Neural crest cell (in vitro differentiated cells): ENCODE measurements at regions not wholly inside any gene's neighbourhood (a gene's known extent, or its start where the extent isn't known, plus 50 kb on each side); places are given as distances from the start of the nearest gene placed in this dataset.

ENCODE experiments used
- DNase-seq: peaks from one replicate; pipeline ENCODE4 v3.0.0; 2021; ENCODE audit warnings: low read depth, mixed read lengths, low spot score
- H3K27ac Mint-ChIP-seq: one replicate; pipeline ENCODE4 v1.8.0; 2021; ENCODE audit warnings: mild to moderate bottlenecking, mixed read lengths; ENCODE audit not compliant: unreplicated experiment
- H3K27me3 Mint-ChIP-seq: 2 replicates; pipeline ENCODE4 v1.8.0; 2021; ENCODE audit warnings: low read depth, mild to moderate bottlenecking, mixed read lengths
- H3K36me3 Mint-ChIP-seq: 2 replicates; pipeline ENCODE4 v1.8.0; 2021; ENCODE audit warnings: low read depth, mild to moderate bottlenecking, mixed read lengths
- H3K4me1 Mint-ChIP-seq: 2 replicates; pipeline ENCODE4 v1.8.0; 2021; ENCODE audit warnings: mixed read lengths
- H3K4me3 Mint-ChIP-seq: one replicate; pipeline ENCODE4 v1.8.0; 2021; ENCODE audit warnings: mild to moderate bottlenecking, mixed read lengths
- H3K9me3 Mint-ChIP-seq: 2 replicates; pipeline ENCODE4 v1.8.0; 2021; ENCODE audit warnings: mixed read lengths
- TF ChIP-seq, protein P1 (sequence below): fragments of 200-600 bp; sonication (generic); conservative IDR thresholded peaks from 2 replicates; pipeline ENCODE4 v1.5.0; 2021; ENCODE audit warnings: antibody characterized with exemption, mild to moderate bottlenecking

DNA sequence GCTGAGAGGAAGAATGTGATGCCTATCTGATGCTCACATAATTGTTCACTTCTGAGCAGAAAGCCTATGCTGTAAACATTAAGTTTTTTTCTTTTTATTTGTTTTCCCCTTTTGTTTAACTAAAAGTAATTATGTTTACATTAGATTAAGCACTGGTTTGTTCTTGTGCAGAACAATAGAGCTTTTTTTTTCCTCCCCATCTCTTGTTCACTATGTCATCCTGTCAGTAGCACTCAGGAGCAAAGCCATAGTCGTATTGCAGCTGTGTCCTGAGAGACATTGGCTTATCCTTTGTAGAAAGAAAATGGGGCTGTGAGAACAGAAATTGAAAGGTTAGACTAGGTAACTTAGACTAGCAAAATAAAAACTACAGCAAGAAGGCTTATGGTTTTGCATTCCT, 301.8 kb upstream of the RAG2 start:
- H3K4me1 Mint-ChIP-seq: peaks cover 10% of the 10 kb centered on the region
- no peak overlapping the region for H3K27ac Mint-ChIP-seq
- TF ChIP-seq, protein P1, sequence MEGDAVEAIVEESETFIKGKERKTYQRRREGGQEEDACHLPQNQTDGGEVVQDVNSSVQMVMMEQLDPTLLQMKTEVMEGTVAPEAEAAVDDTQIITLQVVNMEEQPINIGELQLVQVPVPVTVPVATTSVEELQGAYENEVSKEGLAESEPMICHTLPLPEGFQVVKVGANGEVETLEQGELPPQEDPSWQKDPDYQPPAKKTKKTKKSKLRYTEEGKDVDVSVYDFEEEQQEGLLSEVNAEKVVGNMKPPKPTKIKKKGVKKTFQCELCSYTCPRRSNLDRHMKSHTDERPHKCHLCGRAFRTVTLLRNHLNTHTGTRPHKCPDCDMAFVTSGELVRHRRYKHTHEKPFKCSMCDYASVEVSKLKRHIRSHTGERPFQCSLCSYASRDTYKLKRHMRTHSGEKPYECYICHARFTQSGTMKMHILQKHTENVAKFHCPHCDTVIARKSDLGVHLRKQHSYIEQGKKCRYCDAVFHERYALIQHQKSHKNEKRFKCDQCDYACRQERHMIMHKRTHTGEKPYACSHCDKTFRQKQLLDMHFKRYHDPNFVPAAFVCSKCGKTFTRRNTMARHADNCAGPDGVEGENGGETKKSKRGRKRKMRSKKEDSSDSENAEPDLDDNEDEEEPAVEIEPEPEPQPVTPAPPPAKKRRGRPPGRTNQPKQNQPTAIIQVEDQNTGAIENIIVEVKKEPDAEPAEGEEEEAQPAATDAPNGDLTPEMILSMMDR: no peak
- no peak for DNase-seq
- H3K4me3 Mint-ChIP-seq: no peak overlapping the region
- peaks cover 4% of the 10 kb centered on the region for H3K9me3 Mint-ChIP-seq
- no peaks in the 10 kb centered on the region for H3K36me3 Mint-ChIP-seq
- H3K27me3 Mint-ChIP-seq: no peaks in the 10 kb centered on the region

DNA sequence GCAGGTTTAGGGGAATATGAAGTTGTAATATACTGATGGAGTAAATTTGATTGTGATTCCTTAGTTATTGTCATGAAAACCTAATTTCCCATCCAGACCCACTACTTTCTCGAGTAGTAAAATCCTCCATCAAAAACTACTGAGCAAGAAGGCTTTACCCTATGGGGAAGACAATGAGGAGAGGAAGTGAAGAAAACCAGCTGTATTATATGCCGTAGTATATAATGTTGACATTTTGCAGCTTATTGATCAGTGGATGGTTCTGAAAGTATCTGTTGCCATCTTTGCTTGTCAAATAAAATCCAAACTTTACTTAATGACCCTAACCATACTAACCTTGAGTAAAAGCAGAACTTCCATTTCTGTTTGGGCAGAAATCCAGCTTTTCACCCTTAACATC, 292.8 kb upstream of the RAG2 start:
- H3K27ac Mint-ChIP-seq: no peak overlapping the region
- H3K27me3 Mint-ChIP-seq: no peaks in the 10 kb centered on the region
- H3K4me3 Mint-ChIP-seq: no peak overlapping the region
- DNase-seq: no peak
- TF ChIP-seq, protein P1: no peak
- H3K36me3 Mint-ChIP-seq: no peaks in the 10 kb centered on the region
- no peaks in the 10 kb centered on the region for H3K4me1 Mint-ChIP-seq
- H3K9me3 Mint-ChIP-seq: peaks cover 3% of the 10 kb centered on the region

DNA sequence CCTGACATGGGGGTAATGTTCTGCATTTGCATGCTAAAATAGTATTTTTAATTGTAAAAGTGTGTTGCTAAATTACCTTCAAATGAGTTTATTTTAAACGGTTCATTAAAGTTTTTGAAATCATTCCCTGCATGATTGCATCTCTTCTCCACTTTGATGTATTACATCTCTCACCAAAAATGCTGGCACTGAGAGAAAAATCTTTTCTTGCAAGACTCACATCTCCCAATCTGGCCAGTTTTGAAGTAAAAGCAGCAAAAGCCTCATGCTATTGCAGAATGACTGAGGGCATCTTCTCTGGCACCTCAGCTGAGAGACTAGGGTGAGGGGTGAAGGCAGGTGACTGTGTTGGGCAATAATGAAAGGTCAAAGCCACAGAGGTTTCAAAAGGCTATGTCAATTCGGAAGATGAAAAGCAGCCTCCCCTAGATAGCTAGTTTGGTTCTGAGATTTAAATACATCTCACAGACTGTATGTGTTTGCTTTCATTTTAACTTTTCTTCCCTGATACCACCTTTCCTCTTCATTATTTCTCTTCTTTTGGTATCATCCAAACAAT, 292.2 kb upstream of the RAG2 start:
- H3K27me3 Mint-ChIP-seq: no peaks in the 10 kb centered on the region
- H3K4me1 Mint-ChIP-seq: no peaks in the 10 kb centered on the region
- DNase-seq: no peak
- H3K4me3 Mint-ChIP-seq: no peak overlapping the region
- TF ChIP-seq, protein P1: no peak
- no peaks in the 10 kb centered on the region for H3K36me3 Mint-ChIP-seq
- H3K9me3 Mint-ChIP-seq: peaks cover 3% of the 10 kb centered on the region
- no peak overlapping the region for H3K27ac Mint-ChIP-seq

DNA sequence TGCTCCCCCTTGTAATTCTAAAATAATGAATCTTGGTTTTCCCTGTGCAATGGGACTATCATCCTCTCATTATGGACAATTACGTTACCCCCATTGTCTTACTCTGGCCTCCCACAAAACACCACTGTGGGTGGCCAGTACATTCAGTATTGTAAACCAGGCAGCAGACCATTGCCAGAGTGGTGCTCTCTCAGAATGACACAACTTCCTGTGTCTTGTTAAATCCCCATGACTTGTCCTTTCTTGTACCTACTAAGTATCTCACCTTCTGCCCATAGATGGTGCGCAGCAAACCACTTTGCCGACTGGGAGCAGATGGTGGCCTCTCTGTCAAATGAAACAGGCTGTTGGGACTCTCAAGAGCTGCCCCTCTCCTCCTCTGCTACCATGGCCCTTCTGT, 287.1 kb upstream of the RAG2 start:
- Mint-ChIP-seq H3K36me3 (no peaks in the 10 kb centered on the region), H3K27me3 (no peaks in the 10 kb centered on the region), H3K4me3 (no peak overlapping the region), H3K4me1 (no peaks in the 10 kb centered on the region), H3K27ac (no peak overlapping the region), H3K9me3 (peaks cover 2% of the 10 kb centered on the region)
- no peak for DNase-seq
- TF ChIP-seq, protein P1: no peak

DNA sequence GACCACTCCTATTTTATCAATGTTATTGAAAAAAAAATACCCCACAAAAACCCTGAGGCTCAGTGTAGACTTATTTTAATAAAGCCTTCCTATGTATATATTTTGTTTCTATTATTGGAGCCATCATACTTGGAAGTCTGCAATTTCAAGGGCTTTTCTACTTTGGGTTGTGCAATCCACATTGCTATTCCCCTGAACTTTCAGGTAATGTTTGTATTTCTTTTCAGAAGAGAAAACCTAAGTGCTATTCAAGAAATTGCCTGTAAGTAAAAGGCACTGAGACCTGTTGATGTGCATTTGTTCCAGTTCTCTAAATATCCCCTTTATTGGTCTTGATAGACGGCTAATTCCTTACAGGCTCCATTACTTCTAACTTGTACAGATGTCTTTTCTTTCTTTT, 280.7 kb upstream of the RAG2 start:
- no peak overlapping the region for H3K27ac Mint-ChIP-seq
- H3K9me3 Mint-ChIP-seq: peaks cover 2% of the 10 kb centered on the region
- no peaks in the 10 kb centered on the region for H3K4me1 Mint-ChIP-seq
- TF ChIP-seq, protein P1: no peak
- no peaks in the 10 kb centered on the region for H3K27me3 Mint-ChIP-seq
- no peak overlapping the region for H3K4me3 Mint-ChIP-seq
- DNase-seq: no peak
- H3K36me3 Mint-ChIP-seq: no peaks in the 10 kb centered on the region

DNA sequence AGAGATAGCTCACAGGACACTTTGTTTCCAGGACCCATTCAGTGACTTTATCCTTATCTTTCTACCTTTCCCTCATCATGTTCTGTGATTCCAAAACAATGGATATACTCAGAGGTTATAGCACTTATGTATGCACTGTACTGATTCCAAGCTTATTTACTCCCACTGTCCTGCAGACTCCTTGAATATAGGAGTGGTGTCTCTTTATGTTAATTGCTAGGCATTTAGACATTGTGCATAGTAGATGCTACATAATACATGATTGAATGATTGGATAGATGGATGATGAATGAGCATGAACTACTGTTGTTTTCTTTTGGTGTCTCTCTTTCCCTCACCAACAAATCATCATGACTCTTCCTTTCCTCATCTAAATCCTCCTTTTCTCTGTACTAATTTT, 279.1 kb upstream of the RAG2 start:
- Mint-ChIP-seq H3K36me3 (no peaks in the 10 kb centered on the region), H3K4me3 (no peak overlapping the region), H3K27ac (no peak overlapping the region), H3K4me1 (no peaks in the 10 kb centered on the region), H3K9me3 (peaks cover 2% of the 10 kb centered on the region), H3K27me3 (no peaks in the 10 kb centered on the region)
- TF ChIP-seq, protein P1: no peak
- no peak for DNase-seq
